Right forelimb (tissue), 1 donor: ENCODE measurements at regions not wholly inside any gene's neighbourhood (a gene's known extent, or its start where the extent isn't known, plus 50 kb on each side); places are given as distances from the start of the nearest gene placed in this dataset.

ENCODE experiments used
- DNase-seq: peaks from one replicate; pipeline ENCODE4 v3.0.0-alpha.2; 2018

DNA sequence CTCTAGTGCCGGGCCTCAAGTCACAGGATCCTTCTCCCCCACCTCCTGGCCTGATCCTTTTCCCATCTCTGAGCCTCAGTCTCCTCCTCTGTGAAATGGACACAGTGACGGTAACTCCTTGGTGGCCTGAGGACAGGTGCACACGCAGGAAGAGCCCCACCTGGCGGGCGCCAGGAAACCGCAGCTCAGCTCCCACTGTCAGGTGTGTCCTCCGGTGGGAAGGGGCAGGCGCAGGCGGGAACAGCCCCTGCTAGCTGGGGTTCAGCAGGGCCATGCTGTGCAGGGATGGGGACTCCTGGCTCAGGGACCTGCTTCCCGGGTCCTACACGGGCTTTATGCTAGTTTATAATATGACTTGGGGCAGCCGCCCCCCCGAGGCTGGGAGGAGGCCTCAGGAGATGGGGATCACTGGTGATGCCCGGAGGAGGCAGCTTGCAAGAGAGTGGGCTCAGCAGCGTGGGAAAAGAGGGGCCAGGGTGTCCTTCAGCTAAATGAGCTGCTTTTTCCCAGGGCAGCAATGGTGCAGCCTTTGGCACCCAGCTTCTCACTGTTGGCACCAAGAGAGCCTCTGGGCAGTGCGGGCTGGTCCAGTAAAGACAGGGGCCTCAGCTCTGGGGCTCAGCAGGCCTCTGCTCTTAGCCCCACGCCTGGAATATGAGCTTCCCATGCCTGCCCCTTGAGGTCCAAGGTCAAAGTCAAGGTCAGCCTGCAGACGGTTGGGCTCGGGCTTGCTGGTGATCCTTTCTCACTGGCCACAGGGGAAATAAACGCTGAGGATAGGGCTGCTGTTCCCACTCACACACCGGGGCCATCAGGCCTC is 68.0 kb upstream of the FAM20C start:
- DNase-seq, result no peak

DNA sequence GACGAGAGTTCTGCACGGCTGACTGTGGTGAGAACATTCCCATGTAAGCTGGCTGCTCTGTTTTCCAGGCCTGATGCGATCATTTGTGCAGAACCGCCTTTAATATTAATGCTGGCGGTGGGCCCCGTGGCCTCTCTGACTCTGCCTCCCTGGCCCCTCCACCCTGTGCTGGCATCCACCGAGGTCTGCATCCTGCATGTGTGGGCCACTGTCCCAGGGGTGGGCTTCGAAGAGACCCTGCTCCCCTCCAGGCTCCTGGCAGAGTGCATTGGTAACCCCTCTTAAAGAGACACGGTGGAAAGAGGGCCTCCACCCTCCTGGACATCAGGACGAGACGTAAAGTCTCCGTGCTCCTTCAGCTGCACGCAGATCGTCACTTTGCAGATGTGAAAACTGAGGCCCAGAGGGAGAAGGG is 67.3 kb upstream of the FAM20C start:
- no peak for DNase-seq

- no peak for DNase-seq
Measured at GRCh38 chr7:125661-126060, 66.7 kb upstream of the FAM20C start.

DNA sequence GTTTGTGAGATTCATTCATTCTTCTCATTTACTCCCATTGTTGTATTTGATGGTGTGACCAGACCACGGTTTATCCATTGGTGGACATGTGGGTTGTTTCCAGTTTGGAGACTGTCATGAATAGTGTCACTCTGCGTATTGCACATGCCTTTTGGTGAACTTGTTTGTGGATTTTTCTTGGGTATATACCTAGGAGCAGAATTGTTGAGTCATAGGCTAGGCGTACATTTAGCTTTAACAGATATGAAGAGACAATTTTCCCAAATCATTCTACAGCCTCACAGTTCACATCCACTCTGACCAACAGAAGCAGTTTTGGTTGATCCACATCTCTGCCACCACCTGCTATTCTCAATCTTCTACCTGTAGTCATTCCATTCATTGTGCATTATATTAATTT is 66.0 kb upstream of the FAM20C start:
- no peak for DNase-seq

DNA sequence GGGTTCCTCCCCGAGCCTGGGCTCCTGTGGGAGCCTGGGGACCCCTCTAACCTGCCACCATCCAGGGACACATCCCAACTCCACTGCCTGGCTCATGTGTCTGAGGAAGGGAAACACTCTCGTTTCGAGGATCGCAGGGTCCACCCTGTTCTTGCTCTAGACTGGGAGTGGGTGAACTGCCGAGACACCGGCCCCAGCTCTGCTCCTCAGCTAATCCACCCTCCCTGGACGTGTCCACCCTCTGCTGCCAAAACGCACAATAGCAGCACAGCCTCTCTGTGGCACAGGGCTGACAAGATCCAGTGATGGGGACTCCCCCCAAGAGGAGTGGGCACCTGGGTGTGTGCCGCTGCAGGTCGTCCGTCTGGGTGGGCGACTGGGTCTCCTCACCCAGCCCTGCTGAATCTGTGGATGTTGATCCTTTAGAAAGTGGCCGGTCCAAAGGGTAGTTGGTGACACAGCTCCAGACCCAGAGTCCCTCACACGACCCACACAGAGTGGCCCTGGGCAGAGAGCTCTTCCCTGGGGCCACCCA is 65.2 kb upstream of the FAM20C start:
- no peak for DNase-seq

DNA sequence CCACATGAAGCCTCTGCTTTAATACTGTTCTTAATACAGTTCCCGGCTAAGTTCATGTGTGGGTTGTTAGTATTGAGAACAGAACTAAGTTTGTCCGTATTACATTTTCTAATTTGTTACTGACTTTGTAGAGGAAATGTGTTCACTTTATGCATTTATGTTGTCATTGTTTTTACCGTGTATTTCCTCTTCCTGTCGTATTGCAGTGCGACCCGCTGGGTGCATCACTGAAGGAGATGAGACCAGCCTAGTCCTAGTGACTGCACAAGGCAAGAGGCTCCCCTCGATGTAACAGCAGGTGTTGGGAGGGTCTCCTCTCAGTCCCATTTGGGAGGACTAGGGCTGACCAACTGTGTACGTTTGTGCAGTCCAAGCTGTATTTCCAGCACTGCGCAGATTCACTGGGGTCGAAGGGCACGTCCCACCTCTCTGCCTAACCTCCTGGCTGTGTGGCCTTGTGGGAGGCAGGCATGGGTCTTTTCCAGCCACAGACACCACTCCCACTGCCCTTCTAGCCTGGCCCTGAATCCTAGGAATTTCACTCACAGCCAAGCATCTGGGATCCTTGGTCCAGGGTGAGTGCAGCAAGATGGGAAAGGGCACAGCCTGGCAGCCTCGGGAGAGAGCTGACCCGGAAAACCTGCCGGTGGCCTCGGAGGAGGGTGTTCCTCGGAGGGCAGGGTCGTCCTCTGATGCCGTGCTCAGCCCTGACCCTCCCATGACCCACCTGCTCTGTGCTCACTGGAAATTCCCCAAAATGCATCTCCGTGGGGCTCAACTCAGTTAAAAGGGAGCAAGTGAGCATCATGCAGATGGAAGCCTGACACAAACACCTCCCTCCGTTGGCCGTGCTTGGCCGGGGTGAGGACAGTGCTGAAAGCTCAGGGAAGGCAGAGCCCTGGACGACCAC is 63.9 kb upstream of the FAM20C start:
- no peak for DNase-seq

- DNase-seq, result no peak
Measured at GRCh38 chr7:129366-130221, 62.8 kb upstream of the FAM20C start.

DNA sequence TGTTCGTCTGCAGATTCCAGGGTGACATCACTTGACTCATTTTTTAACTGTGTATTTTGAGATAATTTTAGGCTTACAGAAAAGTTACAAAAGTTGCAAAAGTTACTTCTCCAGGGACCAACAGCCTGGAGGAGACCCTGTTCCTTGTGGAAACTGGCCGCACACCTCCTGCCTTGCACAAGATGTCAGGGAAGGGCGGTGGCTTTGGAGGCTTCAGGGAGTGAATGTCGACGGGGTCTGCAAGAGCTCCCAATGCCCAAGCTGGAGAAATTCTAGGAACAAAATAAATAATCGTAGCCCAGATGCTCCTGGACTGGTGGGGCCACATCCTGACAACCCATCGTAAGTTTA is 62.2 kb upstream of the FAM20C start:
- no peak for DNase-seq

GRCh38 chr7:130875-131780 is 61.2 kb upstream of the FAM20C start:
- no peak for DNase-seq

DNA sequence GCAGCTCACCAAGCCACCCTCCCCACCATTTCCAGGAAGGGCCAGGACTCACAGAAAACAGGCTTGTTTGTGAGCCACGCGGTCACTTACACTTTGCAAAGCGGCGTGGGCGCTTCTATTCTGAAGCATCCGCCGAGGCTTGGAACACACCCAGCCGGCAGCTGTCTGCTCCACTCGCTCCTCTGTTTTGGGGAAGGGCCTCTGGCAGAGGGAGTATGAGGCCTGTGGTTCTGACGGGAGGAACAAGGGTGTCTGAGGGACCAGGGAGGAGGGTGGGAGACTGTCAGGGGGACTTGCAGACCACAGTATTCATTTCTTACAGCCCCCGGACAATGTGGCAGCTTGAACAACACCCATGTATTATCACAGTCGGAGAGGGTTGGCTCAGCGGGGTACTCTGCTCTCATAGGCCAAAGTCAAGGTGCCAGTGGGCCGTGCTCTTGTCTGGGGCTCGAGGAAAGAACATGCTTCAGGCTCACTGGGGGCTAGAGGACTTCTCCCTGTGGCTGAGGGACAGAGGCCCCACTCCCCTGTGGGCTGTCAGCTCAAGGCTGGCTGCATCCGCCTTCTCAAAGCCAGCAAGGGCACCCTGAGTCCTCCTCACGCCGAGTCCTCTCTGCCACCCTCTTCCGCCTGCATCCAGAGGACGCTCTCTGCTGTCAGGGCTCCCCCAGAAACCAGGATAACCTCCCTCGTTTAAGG is 60.4 kb upstream of the FAM20C start:
- DNase-seq, result peak; percentile 86

DNA sequence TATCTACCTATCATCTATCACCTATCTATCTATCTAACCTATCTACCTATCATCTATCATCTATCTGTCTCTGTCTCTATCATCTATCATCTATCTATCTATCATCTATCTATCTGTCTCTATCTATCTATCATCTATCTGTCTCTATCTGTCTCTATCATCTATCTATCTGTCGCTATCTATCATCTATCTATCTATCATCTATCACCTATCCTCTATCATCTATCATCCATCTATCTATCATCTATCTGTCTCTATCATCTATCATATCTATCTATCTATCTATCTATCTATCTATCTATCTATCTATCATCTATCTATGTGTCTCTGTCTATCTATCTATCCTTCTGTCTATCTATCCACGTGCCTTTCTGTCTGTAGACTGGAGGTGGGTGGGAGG is 59.5 kb upstream of the FAM20C start:
- no peak for DNase-seq

DNA sequence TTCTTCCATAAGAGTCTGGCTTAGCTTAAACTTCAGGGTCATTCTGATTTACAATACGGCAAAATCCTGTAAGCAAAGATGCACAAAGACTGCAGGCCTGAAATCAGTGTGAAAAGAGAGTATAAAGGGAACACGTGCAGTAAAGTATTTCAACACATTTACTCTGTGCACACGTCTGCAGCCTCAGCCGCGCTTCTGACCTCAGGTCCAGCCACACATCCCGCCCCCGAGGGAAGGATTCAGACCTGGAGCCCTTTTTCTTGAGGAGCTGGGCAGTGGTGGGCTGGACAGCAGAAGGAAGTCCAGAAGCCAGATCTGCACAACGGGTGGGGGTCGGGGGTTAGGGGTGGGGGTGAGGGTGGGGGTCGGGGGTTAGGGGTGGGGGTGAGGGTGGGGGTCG is 58.9 kb upstream of the FAM20C start:
- DNase-seq, result no peak

DNA sequence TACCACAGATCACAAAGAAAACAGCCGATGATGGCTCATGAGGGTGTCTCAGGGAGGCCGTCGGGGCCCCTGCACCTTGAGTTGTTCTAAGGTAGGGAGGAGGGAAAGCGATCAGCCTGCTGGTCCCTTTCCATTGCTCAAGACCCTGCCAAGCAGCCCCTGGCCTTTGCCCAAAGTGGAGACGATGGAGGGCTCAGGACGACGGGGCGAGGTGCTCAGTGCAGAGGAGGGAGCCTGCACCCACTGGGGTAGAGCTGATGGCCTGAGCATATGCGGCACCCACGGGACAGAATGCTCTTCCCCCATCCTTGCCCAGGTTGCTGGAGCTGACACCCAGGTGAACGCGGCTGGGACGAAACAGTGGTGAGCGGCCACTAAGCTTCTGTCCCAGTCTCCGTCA is 58.3 kb upstream of the FAM20C start:
- no peak for DNase-seq

GRCh38 chr7:134561-135256 is 57.7 kb upstream of the FAM20C start:
- no peak for DNase-seq

DNA sequence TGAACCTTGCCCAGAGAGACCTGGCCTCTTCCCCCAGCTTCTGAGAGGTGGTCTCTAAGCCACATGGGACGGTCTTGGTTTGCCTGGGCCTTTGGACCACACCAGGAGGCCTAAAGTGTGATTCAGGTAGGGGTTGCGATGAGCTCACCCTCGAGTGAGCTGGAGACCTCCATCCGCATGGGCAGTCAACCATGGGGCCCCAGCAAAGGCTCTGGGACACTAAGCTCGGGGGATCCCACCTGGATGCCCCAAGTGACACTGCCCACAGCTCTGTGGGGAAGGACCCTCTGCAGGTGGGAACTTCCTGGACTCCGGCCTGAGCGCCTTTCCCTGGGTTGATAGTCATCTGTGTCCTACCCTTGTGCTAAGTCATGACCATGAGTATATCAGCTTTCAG is 57.1 kb upstream of the FAM20C start:
- DNase-seq, result no peak

DNA sequence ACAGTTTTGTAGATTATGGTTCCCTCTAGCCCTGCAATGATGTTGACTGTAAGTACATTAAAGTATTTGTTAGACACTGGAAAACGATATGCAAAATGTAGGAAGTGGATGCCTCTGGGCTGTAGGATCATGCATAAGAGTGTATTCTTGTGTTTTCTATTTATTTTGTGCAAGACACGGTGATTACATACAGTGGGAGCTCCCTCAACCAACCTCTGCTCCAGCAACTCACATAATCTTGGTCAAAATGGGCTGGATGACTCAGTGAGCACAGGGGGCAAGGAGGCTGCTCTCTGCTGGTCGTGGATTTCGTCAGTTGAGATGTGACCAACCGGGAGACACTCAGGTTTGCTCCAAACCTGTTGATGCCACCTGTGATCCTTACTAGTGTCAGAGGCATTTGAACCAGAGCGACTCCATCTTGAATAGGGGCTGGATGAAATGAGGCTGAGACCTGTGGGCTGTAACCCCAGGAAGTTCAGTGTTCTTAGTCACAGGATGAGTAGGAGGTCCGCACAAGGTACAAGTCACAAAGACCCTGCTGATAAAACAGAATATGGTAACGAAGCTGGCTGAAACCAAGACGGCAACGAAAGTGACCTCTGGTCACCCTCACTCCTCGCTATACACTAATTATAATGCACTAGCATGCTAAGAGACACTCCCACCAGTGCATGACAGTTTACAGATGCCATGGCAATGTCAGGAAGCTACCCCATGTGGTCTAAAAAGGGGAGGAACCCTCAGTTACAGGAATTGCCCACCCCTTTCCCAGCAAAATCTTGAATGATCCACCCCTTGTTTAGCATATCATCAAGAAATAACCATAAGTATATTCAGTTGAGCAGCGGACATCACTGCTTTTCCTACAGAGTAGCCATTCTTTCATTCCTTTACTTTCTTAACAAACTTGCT is 56.4 kb upstream of the FAM20C start:
- DNase-seq, result no peak

DNA sequence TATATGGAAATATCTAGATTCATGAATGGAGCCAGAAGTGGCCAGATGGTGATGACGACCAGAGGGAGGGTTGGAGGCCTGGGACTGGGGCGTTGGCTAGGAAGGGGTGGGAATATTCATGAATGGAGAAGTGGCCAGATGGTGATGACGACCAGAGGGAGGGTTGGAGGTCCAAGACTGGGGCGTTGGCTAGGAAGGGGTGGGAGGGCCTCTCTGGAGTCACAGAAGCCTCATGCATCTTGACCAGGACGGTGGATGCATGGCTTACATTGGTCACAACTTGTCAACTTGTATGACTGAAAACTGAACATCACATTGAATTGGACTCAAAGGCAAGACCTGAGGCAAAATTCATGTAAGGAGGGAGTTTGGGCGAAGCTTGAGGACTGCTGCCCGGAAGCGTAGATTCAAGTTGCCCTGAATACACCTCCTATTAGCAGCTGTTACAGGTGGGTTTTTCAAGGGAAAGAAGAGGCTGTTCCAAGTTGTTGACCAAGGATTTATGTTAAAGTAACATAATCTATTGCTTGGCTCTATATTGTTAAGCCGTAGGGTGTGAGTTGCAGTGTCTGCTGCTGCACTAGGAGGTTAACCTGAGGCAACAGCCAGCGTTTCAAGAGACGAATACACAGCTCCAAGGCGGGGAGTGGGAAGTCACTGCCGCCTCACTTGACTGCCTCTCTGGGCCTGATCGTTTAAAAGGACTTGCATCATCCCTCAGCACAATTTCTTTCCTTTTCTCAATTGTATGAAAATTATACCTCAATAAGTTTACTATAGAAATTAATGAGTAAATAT is 55.1 kb upstream of the FAM20C start:
- no peak for DNase-seq

DNA sequence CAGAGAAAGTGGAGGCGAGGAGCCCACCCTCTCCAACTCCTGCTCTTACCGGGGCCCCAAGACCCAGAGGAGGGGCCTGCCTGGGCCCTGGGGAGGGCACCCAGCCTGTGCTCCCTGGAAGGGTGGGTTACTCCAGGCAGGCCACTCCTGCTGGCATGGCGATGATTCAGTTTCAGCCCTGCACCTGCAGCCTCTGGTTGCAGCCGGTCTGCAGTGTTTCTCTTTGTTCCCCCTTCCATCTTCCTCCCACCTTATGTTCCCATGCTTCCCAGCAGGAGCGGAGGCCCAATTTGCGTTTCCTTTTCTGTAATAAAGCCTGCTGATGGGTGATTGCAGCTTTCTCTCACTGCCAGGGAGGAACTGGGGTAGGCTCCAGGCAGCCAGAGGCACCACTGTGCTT is 53.2 kb upstream of the FAM20C start:
- DNase-seq, result no peak
